H1 (cell line): ENCODE measurements at regions not wholly inside any gene's neighbourhood (a gene's known extent, or its start where the extent isn't known, plus 50 kb on each side); places are given as distances from the start of the nearest gene placed in this dataset.

Source experiments
- CTCF ChIP-seq, 3 experiments: IDR thresholded peaks; 1 replicate in 2 of 3; 2 replicates in 1 of 3; pipeline versions ENCODE4 v1.5.1 to v1.6.1; 2011; ENCODE audit warnings: low read length in 3 of 3, mild to moderate bottlenecking in 3 of 3, inconsistent platforms in 2 of 3, low read depth in 1 of 3, moderate library complexity in 1 of 3; ENCODE audit not compliant: insufficient read depth in 1 of 3; ENCODE audit errors: control extremely low read depth in 1 of 3
- SUZ12 ChIP-seq: fragments of 200-600 bp; sonication (generic); IDR thresholded peaks from 2 replicates; pipeline ENCODE4 v1.6.1; 2012; ENCODE audit warnings: mild to moderate bottlenecking, inconsistent platforms, low read length, moderate library complexity, mixed read lengths

- TF ChIP-seq SUZ12, result no peak
- no peak for TF ChIP-seq CTCF (IDR thresholded peaks at IDR 0.05; ENCODE audit: control extremely low read depth in 1 of 3, insufficient read depth in 1 of 3, low read depth in 1 of 3, low read length in 3 of 3)
Observed at GRCh38 chr7:10257438-10257837, 716.2 kb upstream of the PHF14 start.
